HG02885 (cell line): ENCODE measurements at regions not wholly inside any gene's neighbourhood (a gene's known extent, or its start where the extent isn't known, plus 50 kb on each side); places are given as distances from the start of the nearest gene placed in this dataset.
A peak's percentile ranks its signal among the peaks of the same experiment; 100 is the strongest.

Experiments used
- ATAC-seq: cut with Tn5 transposase; IDR thresholded peaks from one replicate; pipeline ENCODE4 v1.9.1; 2021; ENCODE audit warnings: mild to moderate bottlenecking; ENCODE audit not compliant: unreplicated experiment, poor library complexity

DNA sequence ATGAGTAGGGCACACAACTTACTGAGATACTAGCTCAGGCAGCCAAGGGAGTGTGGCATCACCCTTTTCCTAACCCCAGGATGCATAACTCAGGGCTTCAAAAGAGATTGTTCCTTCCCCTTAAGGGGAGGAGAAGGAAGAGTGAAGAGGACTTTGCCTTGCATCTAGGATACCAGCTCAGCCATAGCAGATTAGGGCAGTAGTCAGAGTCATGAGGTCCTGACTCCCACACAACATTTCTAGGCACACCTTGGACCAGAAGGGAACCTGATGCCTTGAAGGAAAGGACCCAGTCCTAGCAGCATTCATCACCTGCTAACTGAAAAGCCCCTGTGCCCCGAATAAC is 1433.2 kb upstream of the TMEFF2 start:
- no peak for ATAC-seq

DNA sequence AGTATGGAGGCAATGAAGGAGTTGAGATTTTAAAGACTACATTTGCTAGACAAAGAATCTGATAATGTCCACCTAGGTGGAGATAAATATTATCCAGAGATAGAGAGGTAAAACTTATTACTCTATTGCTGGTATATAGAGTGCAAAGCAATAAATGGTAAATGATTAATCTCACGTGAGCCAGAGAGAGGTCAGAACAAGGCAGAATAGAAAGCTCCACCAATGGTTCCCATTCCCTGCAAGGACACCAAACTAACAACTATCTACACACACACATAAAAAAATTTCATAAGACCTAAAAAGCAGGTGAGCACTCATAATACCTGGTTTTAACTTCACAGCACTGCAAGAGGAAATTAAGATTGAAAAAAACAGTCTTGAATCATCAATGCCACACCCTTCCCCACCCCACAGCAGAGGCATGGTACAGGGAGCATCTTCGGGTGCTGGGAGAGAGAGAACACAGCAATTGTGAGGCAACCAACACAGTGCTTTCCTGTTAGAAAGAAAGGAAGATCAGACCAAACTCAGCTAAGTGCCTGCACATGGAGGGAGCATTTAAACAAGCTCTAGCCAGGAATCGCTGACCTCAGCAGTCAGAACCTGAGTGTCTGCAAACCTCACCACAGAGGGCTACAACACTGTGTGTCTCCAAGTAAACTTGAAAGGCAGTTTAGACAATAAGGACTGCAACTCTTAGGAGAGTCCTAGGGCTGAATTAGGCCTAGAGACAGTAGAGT is 1432.6 kb upstream of the TMEFF2 start:
- no peak for ATAC-seq

DNA sequence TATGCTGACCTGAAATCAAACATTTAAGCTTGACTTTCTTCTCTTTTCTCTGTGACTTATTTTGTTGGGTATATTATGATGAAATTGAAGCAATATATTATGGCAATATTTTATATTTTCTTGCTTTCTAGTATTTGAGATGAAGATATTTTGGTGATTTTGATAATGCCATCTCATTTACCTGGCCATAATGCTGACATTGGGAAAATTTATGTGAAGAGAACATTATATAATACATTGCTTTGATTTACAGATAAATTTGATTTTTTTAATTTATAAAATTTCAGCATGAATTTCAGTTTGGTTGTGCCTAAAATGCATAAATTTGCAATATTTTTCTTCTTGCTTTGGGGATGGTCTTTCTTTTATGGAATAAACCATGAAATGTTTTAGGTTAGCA is 1413.7 kb upstream of the TMEFF2 start:
- no peak for ATAC-seq

DNA sequence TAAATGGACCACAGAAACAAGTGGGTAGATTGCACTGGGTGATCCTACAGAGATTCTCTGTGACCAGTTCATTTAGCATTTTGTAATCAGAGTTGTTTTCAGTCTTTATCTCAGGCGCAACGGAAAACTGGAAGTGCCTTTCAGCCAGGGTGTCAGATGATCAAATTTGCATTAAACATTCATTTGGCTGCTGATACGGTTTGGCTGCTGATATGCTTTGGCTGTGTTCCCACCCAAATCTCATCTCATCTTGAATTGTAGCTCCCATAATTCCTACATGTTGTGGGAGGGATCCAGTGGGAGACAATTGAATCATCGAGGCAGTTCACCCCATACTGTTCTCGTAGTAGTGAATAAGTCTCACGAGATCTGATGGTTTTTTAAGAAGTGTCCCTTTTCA is 1396.1 kb upstream of the TMEFF2 start:
- no peak for ATAC-seq

DNA sequence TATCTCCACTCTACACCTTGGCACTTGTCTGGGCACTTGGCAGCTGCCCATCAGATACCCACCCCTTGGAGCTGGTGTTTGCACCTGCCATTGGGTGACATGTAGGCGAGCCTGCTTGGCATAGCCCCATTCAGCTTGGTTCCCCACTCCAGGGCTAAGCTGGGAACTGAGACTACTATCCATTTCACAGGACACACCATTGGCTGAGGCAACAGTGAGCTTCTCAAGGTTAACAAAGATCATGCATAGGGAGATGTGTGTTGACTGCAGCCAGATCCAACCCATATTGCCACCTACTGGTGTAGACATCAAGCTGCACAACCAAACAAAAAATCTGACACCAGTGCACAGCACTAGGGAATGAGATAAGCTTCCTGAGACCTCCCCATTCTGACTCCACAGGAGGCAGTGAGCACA is 1389.8 kb upstream of the TMEFF2 start:
- peak; percentile 92 for ATAC-seq

DNA sequence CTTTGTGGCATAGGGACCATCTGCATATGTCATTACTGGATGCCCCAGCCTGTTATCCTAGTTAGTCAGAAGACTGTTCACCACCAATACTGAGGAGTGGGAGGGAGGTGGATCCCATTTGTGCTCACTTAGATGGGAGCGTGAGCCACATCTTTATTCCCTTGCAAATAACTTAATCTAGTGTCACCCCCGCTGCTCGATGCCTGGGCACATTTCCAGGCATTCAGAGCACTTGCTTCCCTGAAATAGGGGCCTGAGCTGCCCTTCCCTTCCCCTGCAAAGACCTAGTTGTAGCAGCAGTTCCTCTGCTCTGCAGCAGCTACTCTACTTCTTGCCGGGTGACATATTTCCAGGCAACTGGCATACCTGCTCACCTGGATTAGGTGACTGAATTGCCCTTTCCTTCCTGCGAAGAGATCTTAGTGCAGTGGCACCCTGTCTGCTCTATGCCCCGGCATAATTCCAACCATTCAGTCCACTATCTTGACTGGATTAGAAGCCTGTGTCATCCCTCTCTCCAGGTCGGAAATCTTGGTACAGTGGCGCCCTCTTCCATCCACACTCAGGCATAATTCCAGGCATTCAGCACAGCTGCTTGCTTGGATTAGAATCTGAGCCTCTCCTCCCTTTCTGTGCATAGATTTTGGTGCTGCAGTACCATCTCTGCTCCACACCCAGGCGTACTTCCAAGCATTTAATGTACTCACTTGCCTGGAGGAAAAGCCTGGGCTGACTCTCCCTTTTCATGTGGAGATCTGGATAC is 1389.1 kb upstream of the TMEFF2 start:
- no peak for ATAC-seq

DNA sequence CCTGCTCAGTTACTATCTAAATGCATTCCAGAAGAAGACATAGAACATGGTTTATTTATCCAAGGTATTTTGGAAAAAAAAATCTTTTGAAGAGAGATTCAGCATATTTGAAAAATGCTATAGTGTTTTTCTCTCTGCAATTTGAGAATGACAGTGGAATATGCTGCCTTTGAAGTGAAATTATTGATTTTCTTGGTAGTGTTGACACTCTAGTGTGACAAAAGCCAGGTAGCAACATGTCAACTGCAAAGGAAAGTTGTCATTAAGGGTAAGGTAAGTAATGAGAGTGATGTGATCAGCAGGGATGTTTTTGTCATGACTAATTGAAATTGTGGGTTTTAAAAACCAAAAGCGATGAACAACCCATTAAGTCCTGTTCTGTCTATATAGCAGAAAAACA is 1387.1 kb upstream of the TMEFF2 start:
- ATAC-seq, result no peak

DNA sequence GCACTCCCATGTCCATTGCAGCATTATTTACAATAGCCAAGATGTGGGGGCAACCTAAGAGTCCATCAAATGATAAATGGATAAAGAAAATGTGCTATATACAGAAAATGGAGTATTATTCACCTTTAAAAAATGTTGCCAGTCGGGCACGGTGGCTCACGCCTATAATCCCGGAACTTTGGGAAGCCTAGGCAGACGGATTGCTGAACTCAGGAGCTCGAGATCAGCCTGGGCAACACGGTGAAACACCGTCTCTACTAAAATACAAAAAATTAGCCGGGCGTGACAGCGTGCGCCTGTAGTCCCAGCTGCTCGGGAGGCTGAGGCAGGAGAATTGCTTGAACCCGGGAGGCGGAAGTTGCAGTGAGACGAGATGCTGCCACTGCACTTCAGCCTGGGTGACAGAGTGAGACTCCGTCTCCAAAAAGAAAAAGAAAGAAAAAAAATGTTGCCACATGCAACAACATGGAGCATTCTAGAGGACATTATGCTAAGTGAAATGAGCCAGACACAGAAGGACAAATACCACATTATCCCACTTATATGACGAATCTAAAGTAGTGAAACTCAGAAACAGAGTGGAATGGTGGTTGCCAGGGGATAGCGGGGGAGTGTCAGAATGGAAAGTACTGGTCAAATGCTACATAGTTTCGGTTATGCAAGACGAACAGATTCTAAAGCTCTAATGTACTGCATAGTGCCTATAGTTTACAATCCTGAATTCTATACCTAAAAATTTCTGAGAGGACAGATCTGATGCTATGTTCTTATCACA is 1385.6 kb upstream of the TMEFF2 start:
- ATAC-seq, result no peak

DNA sequence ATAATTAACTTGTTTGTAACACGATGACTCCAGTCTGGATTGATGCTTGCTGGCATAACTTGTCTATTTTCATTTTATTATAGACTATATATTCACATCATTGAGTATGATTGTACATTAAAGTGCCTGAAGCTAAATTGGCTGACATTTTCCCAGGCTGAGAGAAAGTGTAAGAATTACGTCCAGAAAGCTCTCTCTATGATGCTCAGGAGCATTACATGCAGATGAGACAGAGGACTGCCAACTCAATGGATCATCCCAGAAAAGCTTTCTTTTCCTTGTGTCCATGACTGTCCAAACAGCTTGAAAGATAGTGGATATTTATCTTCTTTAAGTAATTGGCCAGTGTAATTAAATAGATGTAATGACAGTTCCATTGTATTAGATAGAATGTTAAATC is 1372.2 kb upstream of the TMEFF2 start:
- ATAC-seq, result no peak

DNA sequence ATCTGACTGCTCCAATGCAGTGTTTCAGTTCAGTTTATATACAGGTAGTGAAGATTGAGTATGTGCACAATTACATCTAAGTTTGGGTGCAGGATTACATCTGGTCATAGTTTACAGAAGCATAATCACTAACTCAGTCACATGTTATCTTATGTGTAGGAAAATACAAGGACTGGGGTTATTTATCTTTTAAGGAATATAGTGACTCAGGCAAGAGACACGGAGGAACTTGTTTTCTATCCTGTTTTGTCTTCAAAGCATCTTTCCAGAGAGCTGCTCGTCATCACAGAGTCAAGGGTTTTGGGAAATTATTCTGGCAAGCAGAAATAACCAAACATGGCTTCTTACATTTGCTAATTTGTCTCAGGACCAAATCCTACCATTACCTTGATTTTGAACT is 1371.5 kb upstream of the TMEFF2 start:
- no peak for ATAC-seq

DNA sequence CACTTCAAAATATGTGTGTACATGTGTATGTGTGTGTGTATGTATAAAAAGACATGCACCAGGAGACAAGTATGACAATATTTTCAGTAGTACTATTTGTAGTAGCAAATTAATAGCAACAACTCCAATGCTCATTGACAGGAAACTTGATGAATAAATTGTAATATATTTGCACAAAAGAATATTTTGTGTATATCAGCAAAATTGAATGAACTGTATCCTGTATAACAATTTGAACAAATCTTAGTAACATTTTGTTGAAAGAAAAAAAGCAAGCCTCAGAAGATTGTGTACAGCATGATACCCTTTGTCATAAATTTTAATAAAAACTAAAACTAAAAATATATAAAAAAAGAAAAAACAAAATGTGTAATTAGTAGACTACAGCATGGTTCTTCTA is 1367.3 kb upstream of the TMEFF2 start:
- ATAC-seq, result no peak

DNA sequence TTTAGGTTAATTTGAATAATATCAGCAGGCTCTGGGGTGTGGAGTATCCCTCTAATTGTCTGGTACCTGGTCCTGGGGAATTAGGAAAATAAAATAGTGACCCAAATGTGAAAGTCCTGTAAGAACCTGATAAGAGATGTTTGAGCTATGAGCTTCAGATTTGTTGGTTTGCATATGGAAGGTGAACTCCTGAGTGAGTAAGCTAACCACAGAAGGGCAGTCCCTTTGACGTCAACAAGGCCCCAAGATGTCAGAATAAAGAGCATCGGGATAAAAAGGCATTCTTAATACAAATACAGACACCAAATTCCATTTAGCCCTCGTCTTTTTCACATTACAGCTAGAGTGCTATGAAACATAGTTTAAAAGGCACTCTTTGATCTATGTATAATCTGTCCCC is 1366.3 kb upstream of the TMEFF2 start:
- ATAC-seq, result peak; percentile 70

DNA sequence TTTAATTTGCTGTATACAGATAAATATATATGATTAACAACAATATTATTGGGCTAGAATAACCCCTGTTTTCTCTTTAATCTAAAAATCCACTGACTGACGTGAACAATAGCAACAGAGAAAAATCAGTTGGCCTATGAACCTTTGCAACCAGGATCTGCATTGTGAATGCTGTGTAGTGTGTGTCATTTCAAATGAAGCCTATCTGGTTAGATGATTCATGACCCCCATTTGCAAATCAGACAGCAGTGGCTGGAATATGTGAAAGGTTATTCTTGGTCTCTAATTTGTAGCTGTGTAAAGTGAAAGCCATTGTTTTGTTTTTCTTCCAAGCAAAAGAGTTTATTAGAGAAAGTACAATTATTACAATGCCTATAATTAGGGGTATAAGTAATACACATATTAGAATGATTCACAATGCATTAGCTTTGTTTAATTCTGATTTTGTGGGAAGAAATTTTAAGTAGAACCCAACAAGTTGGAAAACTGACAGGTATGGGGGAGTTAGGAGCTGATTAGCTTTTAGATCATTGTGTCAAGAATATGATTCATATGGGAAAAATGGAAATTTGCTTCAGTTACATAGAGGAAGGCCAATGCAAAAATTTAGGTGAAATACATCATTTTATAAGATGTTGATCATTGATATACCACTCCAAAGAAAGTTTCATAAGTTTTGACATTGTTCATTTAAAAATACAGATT is 1362.2 kb upstream of the TMEFF2 start:
- ATAC-seq, result no peak

DNA sequence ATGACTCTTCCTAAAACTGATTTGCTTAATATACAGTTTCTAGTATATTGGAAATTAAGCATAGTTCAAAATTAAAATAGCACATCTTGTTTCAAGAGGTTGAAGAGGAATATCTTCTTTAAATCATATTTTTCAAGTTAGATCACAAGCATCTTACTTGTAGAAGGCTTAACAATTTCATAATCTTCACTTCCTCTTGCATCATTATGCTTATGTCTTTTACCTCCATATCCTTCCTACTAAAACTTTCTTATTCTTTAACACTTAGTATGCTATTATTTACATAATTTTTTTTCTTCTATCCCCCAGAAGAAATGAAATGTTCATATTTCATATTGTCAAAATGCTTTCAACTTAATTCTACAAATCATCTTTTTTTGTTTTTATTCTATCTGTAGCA is 1354.9 kb upstream of the TMEFF2 start:
- no peak for ATAC-seq

DNA sequence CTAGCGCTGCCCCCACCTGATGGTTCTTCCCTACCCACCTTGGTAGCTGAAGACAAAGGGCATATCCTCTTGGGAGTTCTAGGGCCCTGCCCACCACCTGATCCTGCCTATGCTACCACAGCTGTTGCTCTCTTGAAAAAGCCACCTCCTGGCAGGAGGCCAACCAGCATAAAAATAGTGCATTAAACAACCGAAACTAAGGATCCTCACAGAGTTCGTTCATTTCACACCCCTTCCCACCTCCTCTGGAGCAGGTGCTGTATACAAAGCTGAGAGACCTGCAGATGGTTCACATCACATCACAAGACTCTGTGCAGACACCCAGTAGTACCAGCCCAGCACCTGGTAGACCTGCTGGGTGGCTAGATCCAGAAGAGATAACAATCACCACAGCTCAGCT is 1348.0 kb upstream of the TMEFF2 start:
- no peak for ATAC-seq

DNA sequence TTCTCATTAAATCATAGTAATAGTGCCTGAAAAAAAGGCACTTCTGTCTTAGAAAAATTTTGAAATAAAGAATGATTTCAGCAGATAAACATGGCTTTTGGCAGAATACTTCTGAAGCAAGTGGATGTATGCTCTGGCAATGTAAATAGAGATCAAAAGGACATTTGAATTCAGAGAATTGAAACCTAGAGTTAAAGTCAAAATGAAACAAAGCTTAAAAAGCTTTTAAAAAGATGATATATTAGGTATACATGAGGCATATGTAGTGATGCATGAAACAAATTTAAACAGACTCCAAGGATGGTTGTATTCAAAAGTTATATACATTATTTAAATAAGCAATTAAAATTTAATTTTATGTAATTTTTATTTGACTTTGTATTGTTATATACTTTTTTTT is 1344.5 kb upstream of the TMEFF2 start:
- ATAC-seq, result peak; percentile 90

DNA sequence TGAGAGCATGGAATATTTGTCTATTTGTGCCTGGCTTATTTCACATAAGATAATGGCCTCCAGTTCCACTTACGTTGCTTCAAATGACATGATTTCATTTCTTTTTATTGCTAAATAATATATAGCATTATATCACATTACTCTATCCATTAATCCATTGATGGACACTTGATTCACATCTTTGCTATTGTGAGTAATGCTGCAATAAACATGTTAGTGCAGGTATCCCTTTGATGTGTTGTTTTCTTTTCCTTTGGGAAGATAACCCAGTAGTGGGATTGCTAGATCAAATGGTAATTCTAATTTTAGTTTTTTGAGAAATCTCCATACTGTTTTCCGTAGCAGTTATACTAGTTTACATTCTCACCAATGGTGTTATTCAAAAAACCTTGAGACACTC is 1343.3 kb upstream of the TMEFF2 start:
- no peak for ATAC-seq

DNA sequence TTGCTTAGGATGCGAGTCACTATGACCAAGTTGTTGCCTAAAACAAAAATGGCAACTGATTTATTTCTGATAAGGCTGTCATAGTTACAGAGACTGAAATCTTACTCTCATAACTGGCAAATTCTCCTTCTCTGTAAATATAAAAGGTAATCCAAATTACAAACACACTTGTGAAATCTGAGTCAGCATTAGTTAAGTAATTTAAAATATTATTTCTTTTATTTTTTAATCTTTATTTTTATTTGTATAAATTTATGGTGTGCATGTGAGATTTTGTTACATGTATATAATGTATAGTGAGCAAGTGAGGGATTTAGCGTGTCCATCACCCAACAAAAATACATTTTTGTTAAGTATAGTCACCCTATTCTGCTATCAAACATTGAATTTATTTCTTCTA is 1342.8 kb upstream of the TMEFF2 start:
- ATAC-seq, result no peak

DNA sequence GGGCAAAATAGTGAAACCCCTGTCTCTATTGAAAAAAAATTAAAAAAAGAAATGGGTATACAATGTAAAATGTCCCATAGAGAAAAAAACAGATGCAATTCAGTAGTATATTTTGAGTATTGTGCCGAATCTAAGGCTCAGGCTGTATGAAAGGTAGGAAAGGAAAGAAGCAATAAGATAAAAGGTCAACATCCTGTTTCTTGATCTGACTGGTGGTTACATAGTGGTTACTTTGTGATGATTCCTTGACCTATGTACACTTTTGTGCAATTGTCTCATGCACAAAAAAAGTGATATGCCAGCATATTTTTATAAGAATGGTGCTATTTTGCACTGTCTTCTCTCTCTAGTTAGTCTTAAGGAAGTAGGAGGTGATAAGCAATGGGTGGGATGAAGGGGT is 1333.7 kb upstream of the TMEFF2 start:
- no peak for ATAC-seq

DNA sequence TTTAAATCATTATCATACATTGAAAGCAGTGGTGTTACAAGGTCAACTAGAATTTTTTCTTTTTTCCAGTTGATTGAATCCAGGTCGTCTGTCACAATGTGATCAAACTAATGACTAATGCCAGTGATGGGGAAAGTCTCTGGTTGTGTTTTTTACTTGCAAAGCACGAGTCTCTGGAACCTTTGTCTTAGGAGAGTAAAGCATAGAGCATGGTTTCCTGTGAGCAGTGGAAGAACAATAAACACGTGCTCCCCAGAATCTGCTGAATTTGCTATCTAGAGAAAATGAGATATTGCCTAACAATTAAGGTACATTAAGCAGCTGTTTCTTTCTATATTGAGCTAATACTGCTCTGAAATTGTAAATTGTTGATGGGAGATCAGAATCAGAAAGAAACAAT is 1332.4 kb upstream of the TMEFF2 start:
- ATAC-seq, result no peak

DNA sequence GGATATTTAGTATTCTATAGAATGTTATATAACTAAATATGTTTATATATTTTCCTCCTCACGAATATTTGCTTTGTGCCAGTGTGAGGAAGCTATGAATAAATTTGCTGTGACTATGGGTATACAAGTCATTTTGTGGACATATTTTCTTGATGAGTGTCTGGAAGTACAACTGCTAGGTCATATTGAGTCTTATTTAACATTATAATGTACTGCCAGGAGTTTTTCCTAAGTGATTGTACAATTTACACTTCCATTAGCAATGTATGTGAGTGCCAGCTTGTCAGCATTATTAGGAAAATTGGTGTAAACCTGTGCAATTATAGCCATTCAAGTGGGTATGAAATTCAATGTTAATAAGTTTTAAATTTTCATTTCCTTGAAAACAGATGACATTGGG is 1328.9 kb upstream of the TMEFF2 start:
- no peak for ATAC-seq
